DOHH2 (cell line): ENCODE measurements at regions not wholly inside any gene's neighbourhood (a gene's known extent, or its start where the extent isn't known, plus 50 kb on each side); places are given as distances from the start of the nearest gene placed in this dataset.

Source experiments
- H3F3A ChIP-seq: fragments of 200-600 bp; sonication (generic), shearing (Covaris generic); 2 replicates; pipeline ENCODE4 v1.6.0; 2016; ENCODE audit warnings: antibody characterized with exemption, mild to moderate bottlenecking; ENCODE audit not compliant: control insufficient read depth, insufficient read depth
- H3K27ac ChIP-seq: fragments of 200-600 bp; sonication (generic); 2 replicates; pipeline ENCODE4 v1.5.1; 2014; ENCODE audit warnings: low read depth, mild to moderate bottlenecking, low read length, moderate library complexity
- H3K27me3 ChIP-seq: fragments of 200-600 bp; sonication (generic); 2 replicates; pipeline ENCODE4 v1.6.1; 2014; ENCODE audit warnings: mild to moderate bottlenecking, low read length, mixed read lengths; ENCODE audit not compliant: control insufficient read depth
- H3K36me3 ChIP-seq: fragments of 200-600 bp; sonication (generic); 2 replicates; pipeline ENCODE4 v1.6.1; 2014; ENCODE audit warnings: mild to moderate bottlenecking, low read length, moderate library complexity, mixed read lengths; ENCODE audit not compliant: control insufficient read depth
- H3K4me1 ChIP-seq: fragments of 200-600 bp; sonication (generic); 2 replicates; pipeline ENCODE4 v1.6.1; 2014; ENCODE audit warnings: mild to moderate bottlenecking, low read length, mixed read lengths; ENCODE audit not compliant: control insufficient read depth
- H3K4me2 ChIP-seq: fragments of 200-600 bp; sonication (generic); 2 replicates; pipeline ENCODE4 v1.6.0; 2014; ENCODE audit warnings: mild to moderate bottlenecking, low read length, moderate library complexity
- H3K4me3 ChIP-seq: fragments of 200-600 bp; sonication (generic); 2 replicates; pipeline ENCODE4 v1.5.1; 2014; ENCODE audit warnings: mild to moderate bottlenecking, low read length, mixed read lengths
- H3K79me2 ChIP-seq: fragments of 200-600 bp; sonication (generic); 2 replicates; pipeline ENCODE4 v1.6.1; 2014; ENCODE audit warnings: mild to moderate bottlenecking, low read length, mixed read lengths; ENCODE audit not compliant: control insufficient read depth
- H3K9me2 ChIP-seq: fragments of 200-600 bp; sonication (generic); replicated peaks from 2 replicates; pipeline ENCODE4 v1.6.1; 2014; ENCODE audit warnings: mild to moderate bottlenecking, low read length, mixed read lengths; ENCODE audit not compliant: control insufficient read depth
- H3K9me3 ChIP-seq: fragments of 200-600 bp; sonication (generic); 2 replicates; pipeline ENCODE4 v1.6.1; 2014; ENCODE audit warnings: antibody characterized with exemption, low read length, mixed read lengths; ENCODE audit not compliant: control insufficient read depth, insufficient read depth
- H4K20me1 ChIP-seq: fragments of 200-600 bp; sonication (generic); 2 replicates; pipeline ENCODE4 v1.6.0; 2014; ENCODE audit warnings: low read depth, mild to moderate bottlenecking, antibody characterized with exemption, low read length, moderate library complexity; ENCODE audit not compliant: control insufficient read depth, insufficient read depth
- CTCF ChIP-seq: fragments of 200-600 bp; sonication (generic); IDR thresholded peaks from one replicate; pipeline ENCODE4 v1.5.1; 2014; ENCODE audit warnings: antibody characterized with exemption, mild to moderate bottlenecking, low read depth, low read length; ENCODE audit not compliant: poor library complexity, severe bottlenecking
- EZH2phosphoT487 ChIP-seq: fragments of 200-600 bp; sonication (generic); IDR thresholded peaks from 2 replicates; pipeline ENCODE4 v1.6.1; 2017; ENCODE audit warnings: borderline replicate concordance, mild to moderate bottlenecking, antibody characterized with exemption, low read length, moderate library complexity, mixed read lengths

- TF ChIP-seq CTCF (no peak), EZH2phosphoT487 (no peak)
- H4K20me1 ChIP-seq, result no peaks in the 10 kb centered on the region
- H3K36me3 ChIP-seq, result no peaks in the 10 kb centered on the region
- no peak overlapping the region for H3K27ac ChIP-seq
- H3F3A ChIP-seq, result 0 out of 2 replicates have a peak, but pooled peaks cover 3% of the 10 kb centered on the region
- no peaks in the 10 kb centered on the region for H3K79me2 ChIP-seq
- H3K4me2 ChIP-seq, result peak overlapping the region; percentile 41
- no peaks in the 10 kb centered on the region for H3K9me3 ChIP-seq
- no peaks in the 10 kb centered on the region for H3K9me2 ChIP-seq
- H3K4me3 ChIP-seq, result peak overlapping the region; percentile 33
- H3K27me3 ChIP-seq, result no peaks in the 10 kb centered on the region
- peaks cover 36% of the 10 kb centered on the region for H3K4me1 ChIP-seq
These were observed 189.2 kb upstream of the DIO3 start for GRCh38 chr14:101371799-101372793.

GRCh38 chr14:101372894-101373620, 188.2 kb upstream of the DIO3 start:
- H3K4me1 ChIP-seq, result peaks cover 27% of the 10 kb centered on the region
- H3K79me2 ChIP-seq, result no peaks in the 10 kb centered on the region
- TF ChIP-seq EZH2phosphoT487 (no peak), CTCF (no peak)
- no peak overlapping the region for H3K27ac ChIP-seq
- 0 out of 2 replicates have a peak, but pooled peaks cover 3% of the 10 kb centered on the region for H3F3A ChIP-seq
- no peaks in the 10 kb centered on the region for H3K9me2 ChIP-seq
- no peak overlapping the region for H3K4me3 ChIP-seq
- no peaks in the 10 kb centered on the region for H3K9me3 ChIP-seq
- H4K20me1 ChIP-seq, result no peaks in the 10 kb centered on the region
- no peaks in the 10 kb centered on the region for H3K27me3 ChIP-seq
- peak overlapping the region; percentile 41 for H3K4me2 ChIP-seq
- no peaks in the 10 kb centered on the region for H3K36me3 ChIP-seq

GRCh38 chr14:101373690-101374295, 187.5 kb upstream of the DIO3 start:
- H3K27me3 ChIP-seq, result no peaks in the 10 kb centered on the region
- TF ChIP-seq EZH2phosphoT487 (no peak), CTCF (no peak)
- H3K9me2 ChIP-seq, result no peaks in the 10 kb centered on the region
- H3K4me1 ChIP-seq, result peaks cover 21% of the 10 kb centered on the region
- no peak overlapping the region for H3K4me3 ChIP-seq
- 0 out of 2 replicates have a peak, but pooled peaks cover under 1% of the 10 kb centered on the region for H3F3A ChIP-seq
- no peaks in the 10 kb centered on the region for H3K79me2 ChIP-seq
- H3K4me2 ChIP-seq, result no peak overlapping the region
- H3K27ac ChIP-seq, result no peak overlapping the region
- no peaks in the 10 kb centered on the region for H3K36me3 ChIP-seq
- H3K9me3 ChIP-seq, result no peaks in the 10 kb centered on the region
- no peaks in the 10 kb centered on the region for H4K20me1 ChIP-seq
